Panc1 (cell line): ENCODE measurements at regions not wholly inside any gene's neighbourhood (a gene's known extent, or its start where the extent isn't known, plus 50 kb on each side); places are given as distances from the start of the nearest gene placed in this dataset.

Source experiments
- ATAC-seq: fragments of 200-7000 bp; cut with Tn5 transposase; 2 replicates; pipeline ENCODE4 v1.9.1; 2020; ENCODE audit warnings: mild to moderate bottlenecking, moderate library complexity
- BruUV-seq: library from RNA; stranded (reverse); fragments of 400-500 nt; replicated peaks from 2 replicates; lab custom pipeline; 2021; lab: Mats Ljungman, UMichigan
- CTCF ChIA-PET: fragments of 300-600 bp; sonication (Branson Sonifier 250); formaldehyde crosslinking; loops from one replicate; lab custom pipeline; 2022; ENCODE audit warnings: antibody characterized with exemption; lab: Charles Lee
- POLR2A ChIA-PET: fragments of 300-600 bp; sonication (Branson Sonifier 250); formaldehyde crosslinking; loops from one replicate; lab custom pipeline; 2022; ENCODE audit warnings: antibody characterized with exemption; lab: Charles Lee
- DNase-seq: peaks from one replicate; pipeline ENCODE4 v3.0.0-alpha.2; 2010; ENCODE audit warnings: low read depth, low spot score
- H3K27ac ChIP-seq: 2 replicates; pipeline ENCODE4 v1.5.1; 2011; ENCODE audit warnings: mild to moderate bottlenecking, low read length, inconsistent platforms
- H3K27me3 ChIP-seq: fragments of 200-500 bp; sonication (Bioruptor generic); 2 replicates; pipeline ENCODE4 v1.6.0; 2014; ENCODE audit warnings: low read length, inconsistent platforms; ENCODE audit not compliant: control insufficient read depth, insufficient read depth
- H3K36me3 ChIP-seq: fragments of 200-500 bp; sonication (Bioruptor generic); 2 replicates; pipeline ENCODE4 v1.5.1; 2014; ENCODE audit warnings: inconsistent platforms, mild to moderate bottlenecking, low read length, moderate library complexity; ENCODE audit not compliant: control insufficient read depth, insufficient read depth
- H3K4me1 ChIP-seq: 2 replicates; pipeline ENCODE4 v1.5.1; 2011; ENCODE audit warnings: inconsistent platforms, mild to moderate bottlenecking, low read length, moderate library complexity; ENCODE audit not compliant: control insufficient read depth, insufficient read depth
- H3K4me3 ChIP-seq, 2 experiments: 2 replicates each; pipeline ENCODE4 v1.5.1; 2011 to 2012; ENCODE audit warnings: low read depth in 2 of 2, low read length in 2 of 2, mild to moderate bottlenecking in 2 of 2, inconsistent platforms in 1 of 2, moderate library complexity in 1 of 2
- H3K9me3 ChIP-seq: fragments of 200-500 bp; sonication (Bioruptor generic); 2 replicates; pipeline ENCODE4 v1.5.1; 2014; ENCODE audit warnings: low read depth, mild to moderate bottlenecking, inconsistent platforms, low read length, moderate library complexity; ENCODE audit not compliant: control insufficient read depth, insufficient read depth
- CTCF ChIP-seq: fragments of 450-650 bp; IDR thresholded peaks from 2 replicates; pipeline ENCODE4 v1.5.1; 2017; ENCODE audit warnings: mild to moderate bottlenecking
- REST ChIP-seq, 2 experiments: IDR thresholded peaks; 2 replicates each; pipeline ENCODE4 v1.6.1; 2011 to 2012; ENCODE audit warnings: low read depth in 2 of 2, control low read depth in 1 of 2, low read length in 1 of 2, mild to moderate bottlenecking in 1 of 2, moderate library complexity in 1 of 2; ENCODE audit not compliant: insufficient read depth in 1 of 2
- SIN3A ChIP-seq: IDR thresholded peaks from 2 replicates; pipeline ENCODE4 v1.6.1; 2012; ENCODE audit warnings: low read depth, mild to moderate bottlenecking, low read length, moderate library complexity, borderline replicate concordance; ENCODE audit not compliant: insufficient read depth
- in situ Hi-C: cut with HindIII; loops from 2 replicates; pipeline ENCODE4 v1.10.0; 2016; ENCODE audit warnings: low sequenced_read_pairs, low pct_unique_long_range_greater_than_20kb
- intact Hi-C: fragments of 100-400 bp; cut with micrococcal nuclease; formaldehyde crosslinking; loops from one replicate; pipeline ENCODE4 v1.10.0; 2022; ENCODE audit not compliant: unreplicated experiment

- in situ Hi-C loops, result no loop called here
- ATAC-seq (peak; percentile 79), DNase-seq (peak; percentile 20)
Observed at GRCh38 chr2:220687231-220687843, 884.8 kb downstream of the EPHA4 start.

GRCh38 chr2:220695397-220696279 lies 876.5 kb downstream of the EPHA4 start:
- BruUV-seq, result no TSS peak
- Histone ChIP-seq H3K36me3 (no peaks in the 10 kb centered on the region), H3K27me3 (no peaks in the 10 kb centered on the region), H3K9me3 (no peaks in the 10 kb centered on the region), H3K4me3 (no peak overlapping the region), H3K4me1 (no peaks in the 10 kb centered on the region), H3K27ac (no peak overlapping the region)
- no peak for TF ChIP-seq CTCF
- no peak for TF ChIP-seq REST (IDR thresholded peaks at IDR 0.05; ENCODE audit: insufficient read depth in 1 of 2, low read depth in 2 of 2, low read length in 1 of 2)
- ATAC-seq (no peak), DNase-seq (no peak)
- CTCF ChIA-PET, result no interaction called here
- in situ Hi-C loops, result no loop called here
- POLR2A ChIA-PET, result no interaction called here
- intact Hi-C loops, result no loop called here

More at GRCh38 chr2:220687231-220687843, 884.8 kb downstream of the EPHA4 start:
- Histone ChIP-seq H3K27me3 (no peaks in the 10 kb centered on the region), H3K27ac (no peak overlapping the region), H3K4me3 (no peak overlapping the region), H3K4me1 (no peaks in the 10 kb centered on the region), H3K36me3 (no peaks in the 10 kb centered on the region), H3K9me3 (no peaks in the 10 kb centered on the region)
- ChIA-PET CTCF (no interaction called here), POLR2A (no interaction called here)
- TF ChIP-seq CTCF (peak; percentile 80), SIN3A (no peak), REST (IDR thresholded peaks at IDR 0.05; ENCODE audit: insufficient read depth in 1 of 2, low read depth in 2 of 2, low read length in 1 of 2) (no peak)
- BruUV-seq, result no TSS peak
- intact Hi-C loops, result loop anchor here (2.0 to 10.0 kb wide), 2 partner anchors 885 to 1287 kb away; partner anchors contain the start of gene EPHA4
